H1 (cell line): ENCODE measurements at regions not wholly inside any gene's neighbourhood (a gene's known extent, or its start where the extent isn't known, plus 50 kb on each side); places are given as distances from the start of the nearest gene placed in this dataset.

Source experiments
- CTCF ChIA-PET: fragments of 300-600 bp; sonication (Branson Sonifier 250); formaldehyde crosslinking; loops from one replicate; lab custom pipeline; 2021; ENCODE audit not compliant: partially characterized antibody; lab: Charles Lee
- POLR2A ChIA-PET: fragments of 300-600 bp; sonication (Branson Sonifier 250); formaldehyde crosslinking; loops from one replicate; lab custom pipeline; 2021; ENCODE audit warnings: inconsistent platforms; ENCODE audit not compliant: partially characterized antibody; lab: Charles Lee
- DNase-seq, 2 experiments: peaks; one replicate each; pipeline versions ENCODE4 v3.0.0 to v3.0.0-alpha.2; 2010 to 2022; ENCODE audit warnings: low spot score in 2 of 2, low read depth in 1 of 2, mixed read lengths in 1 of 2
- FAIRE-seq: peaks from 2 replicates; lab custom pipeline; 2011; peaks lifted over from hg19 to GRCh38; lab: Jason Lieb, UNC
- H2AFZ ChIP-seq: 2 replicates; pipeline ENCODE4 v1.8.1; 2012; ENCODE audit warnings: low read length, inconsistent platforms
- H2AK5ac ChIP-seq: 2 replicates; pipeline ENCODE4 v1.6.1; 2013; ENCODE audit warnings: low read depth, low read length
- H2BK120ac ChIP-seq: replicated peaks from 2 replicates; pipeline ENCODE3; 2013; ENCODE audit warnings: low read depth, low read length, inconsistent platforms
- H2BK12ac ChIP-seq: 2 replicates; pipeline ENCODE4 v1.6.1; 2013; ENCODE audit warnings: low read depth, low read length
- H2BK15ac ChIP-seq: 2 replicates; pipeline ENCODE4 v1.6.1; 2013; ENCODE audit warnings: low read length
- H2BK20ac ChIP-seq: 2 replicates; pipeline ENCODE4 v1.6.1; 2013; ENCODE audit warnings: low read length
- H2BK5ac ChIP-seq: 2 replicates; pipeline ENCODE4 v1.6.1; 2013; ENCODE audit warnings: low read depth, low read length
- H3K14ac ChIP-seq: 2 replicates; pipeline ENCODE4 v1.6.1; 2013; ENCODE audit warnings: inconsistent platforms; ENCODE audit not compliant: insufficient read length
- H3K18ac ChIP-seq: 2 replicates; pipeline ENCODE4 v1.6.1; 2013; ENCODE audit warnings: low read length; ENCODE audit errors: extremely low read depth
- H3K23ac ChIP-seq: 2 replicates; pipeline ENCODE4 v1.6.1; 2013; ENCODE audit warnings: inconsistent platforms; ENCODE audit not compliant: insufficient read length
- H3K23me2 ChIP-seq: 2 replicates; pipeline ENCODE4 v1.6.1; 2013; ENCODE audit warnings: low read depth, low read length
- H3K27ac ChIP-seq: 2 replicates; pipeline ENCODE4 v1.6.1; 2011; ENCODE audit warnings: low read depth, low read length, inconsistent platforms
- H3K27me3 ChIP-seq, 4 experiments: replicated peaks in 1 of 4; 1 replicate in 1 of 4; 2 replicates in 3 of 4; pipeline versions ENCODE4 v1.6.1 to v1.8.1; 2011 to 2013; ENCODE audit warnings: low read length in 3 of 4, mild to moderate bottlenecking in 3 of 4, inconsistent platforms in 2 of 4, mixed read lengths in 2 of 4, moderate library complexity in 1 of 4; ENCODE audit not compliant: control insufficient read depth in 3 of 4, insufficient read depth in 3 of 4; ENCODE audit errors: extremely low read depth in 1 of 4
- H3K36me3 ChIP-seq, 4 experiments: 2 replicates each; pipeline versions ENCODE4 v1.6.1 to v1.8.1; 2011 to 2013; ENCODE audit warnings: mild to moderate bottlenecking in 4 of 4, low read length in 3 of 4, moderate library complexity in 2 of 4, control low read depth in 1 of 4, inconsistent platforms in 1 of 4; ENCODE audit not compliant: insufficient read depth in 4 of 4, control insufficient read depth in 2 of 4
- H3K4ac ChIP-seq: replicated peaks from 2 replicates; pipeline ENCODE3; 2013; ENCODE audit warnings: low read length, low read depth, mixed read lengths, inconsistent platforms; ENCODE audit not compliant: insufficient read length
- H3K4me1 ChIP-seq, 4 experiments: replicated peaks in 1 of 4; 1 replicate in 1 of 4; 2 replicates in 3 of 4; pipeline versions ENCODE4 v1.6.1 to v1.8.1; 2011 to 2013; ENCODE audit warnings: low read length in 3 of 4, inconsistent platforms in 2 of 4, mixed read lengths in 1 of 4; ENCODE audit not compliant: insufficient read depth in 4 of 4, control insufficient read depth in 3 of 4
- H3K4me2 ChIP-seq, 2 experiments: 2 replicates each; pipeline versions ENCODE4 v1.6.1 to v1.8.1; 2011 to 2013; ENCODE audit warnings: low read depth in 2 of 2, low read length in 2 of 2, control low read depth in 1 of 2, inconsistent platforms in 1 of 2, mild to moderate bottlenecking in 1 of 2; ENCODE audit not compliant: insufficient read depth in 1 of 2
- H3K4me3 ChIP-seq, 4 experiments: fragments of 200-600, 300-600 bp in 1 of 4; sonication (generic), shearing (Covaris generic), sonication (Bioruptor Twin) in 1 of 4; 2 replicates each; pipeline versions ENCODE4 v1.5.1 to v1.8.1; 2011 to 2016; ENCODE audit warnings: low read length in 4 of 4, low read depth in 3 of 4, control low read depth in 2 of 4, inconsistent platforms in 2 of 4, mild to moderate bottlenecking in 2 of 4, mixed read lengths in 1 of 4, moderate library complexity in 1 of 4; ENCODE audit not compliant: insufficient read depth in 2 of 4; ENCODE audit errors: extremely low read depth in 1 of 4
- H3K56ac ChIP-seq: replicated peaks from 2 replicates; pipeline ENCODE3; 2013; ENCODE audit warnings: low read depth, mild to moderate bottlenecking, mixed read lengths, low read length, inconsistent platforms; ENCODE audit not compliant: insufficient read length
- H3K79me1 ChIP-seq: 2 replicates; pipeline ENCODE4 v1.6.1; 2013; ENCODE audit warnings: low read depth, low read length, control low read depth
- H3K79me2 ChIP-seq, 2 experiments: 2 replicates each; pipeline versions ENCODE4 v1.6.1 to v1.8.1; 2012 to 2013; ENCODE audit warnings: low read length in 2 of 2, mild to moderate bottlenecking in 2 of 2, inconsistent platforms in 1 of 2; ENCODE audit not compliant: insufficient read depth in 2 of 2, control insufficient read depth in 1 of 2
- H3K9ac ChIP-seq, 4 experiments: replicated peaks in 1 of 4; 1 replicate in 1 of 4; 2 replicates in 3 of 4; pipeline versions ENCODE4 v1.6.1 to v1.8.1; 2011 to 2013; ENCODE audit warnings: low read depth in 3 of 4, low read length in 3 of 4, control low read depth in 2 of 4, mild to moderate bottlenecking in 2 of 4, moderate library complexity in 2 of 4, inconsistent platforms in 1 of 4; ENCODE audit errors: extremely low read depth in 1 of 4
- H3K9me3 ChIP-seq, 2 experiments: 2 replicates each; pipeline versions ENCODE4 v1.6.1 to v1.8.1; 2012 to 2013; ENCODE audit warnings: mild to moderate bottlenecking in 2 of 2, moderate library complexity in 2 of 2, control low read depth in 1 of 2, inconsistent platforms in 1 of 2, low read depth in 1 of 2, low read length in 1 of 2, mixed read lengths in 1 of 2; ENCODE audit not compliant: insufficient read depth in 2 of 2
- H4K20me1 ChIP-seq, 2 experiments: replicated peaks in 1 of 2; 2 replicates each; pipeline versions ENCODE3 to v1.8.1; 2011 to 2013; ENCODE audit warnings: inconsistent platforms in 2 of 2, low read length in 2 of 2, mild to moderate bottlenecking in 1 of 2; ENCODE audit not compliant: insufficient read depth in 2 of 2, control insufficient read depth in 1 of 2
- H4K5ac ChIP-seq: 2 replicates; pipeline ENCODE4 v1.6.1; 2013; ENCODE audit warnings: low read length, low read depth, mixed read lengths, inconsistent platforms; ENCODE audit not compliant: insufficient read length
- H4K8ac ChIP-seq: 2 replicates; pipeline ENCODE4 v1.8.0; 2013; ENCODE audit warnings: mild to moderate bottlenecking, moderate library complexity, low read length, inconsistent platforms; ENCODE audit not compliant: insufficient read depth; ENCODE audit errors: extremely low read depth
- H4K91ac ChIP-seq: replicated peaks from 2 replicates; pipeline ENCODE3; 2013; ENCODE audit warnings: low read length, mixed read lengths, inconsistent platforms; ENCODE audit not compliant: insufficient read length
- BCL11A ChIP-seq, 2 experiments: IDR thresholded peaks; one replicate each; pipeline ENCODE4 v1.6.1; 2011; ENCODE audit warnings: low read depth in 2 of 2, low read length in 2 of 2, mild to moderate bottlenecking in 2 of 2
- CEBPB ChIP-seq: IDR thresholded peaks from 2 replicates; pipeline ENCODE4 v1.6.1; 2012; ENCODE audit warnings: low read depth, low read length
- CHD1 ChIP-seq: IDR thresholded peaks from 2 replicates; pipeline ENCODE4 v1.6.1; 2012; ENCODE audit warnings: low read depth, low read length, improper control_type of control experiment
- HDAC6 ChIP-seq: IDR thresholded peaks from one replicate; pipeline ENCODE4 v1.7.1; 2012; ENCODE audit warnings: low read depth, mild to moderate bottlenecking, inconsistent platforms, low read length, moderate library complexity
- JUN ChIP-seq: IDR thresholded peaks from 2 replicates; pipeline ENCODE4 v1.6.1; 2011; ENCODE audit warnings: low read depth, mild to moderate bottlenecking, improper control_type of control experiment, low read length
- KDM5A ChIP-seq: fragments of 200-600 bp; IDR thresholded peaks from 2 replicates; pipeline ENCODE4 v1.7.1; 2012; ENCODE audit warnings: mild to moderate bottlenecking, low read length, inconsistent platforms, mixed read lengths
- RAD21 ChIP-seq, 2 experiments: IDR thresholded peaks in 1 of 2; conservative IDR thresholded peaks in 1 of 2; 2 replicates each; pipeline ENCODE4 v1.6.1; 2011; ENCODE audit warnings: low read depth in 2 of 2, low read length in 2 of 2, improper control_type of control experiment in 1 of 2, inconsistent platforms in 1 of 2, mild to moderate bottlenecking in 1 of 2, moderate library complexity in 1 of 2
- SIX5 ChIP-seq: IDR thresholded peaks from 2 replicates; pipeline ENCODE4 v1.6.1; 2011; ENCODE audit warnings: mild to moderate bottlenecking, low read depth, low read length
- SP2 ChIP-seq: IDR thresholded peaks from 2 replicates; pipeline ENCODE4 v1.6.1; 2012; ENCODE audit warnings: mild to moderate bottlenecking, low read length, inconsistent platforms
- SP4 ChIP-seq: IDR thresholded peaks from 2 replicates; pipeline ENCODE4 v1.6.1; 2012; ENCODE audit warnings: low read length, inconsistent platforms
- whole genome bisulfite sequencing, 2 experiments: shearing (Covaris generic) in 1 of 2; methylation state at CpG; one replicate each; pipeline versions ENCODE4 v1.1.6 to v1.1.7; 2013 to 2015; ENCODE audit warnings: low lambda C conversion rate in 2 of 2, mixed read lengths in 2 of 2, inconsistent platforms in 1 of 2, low coverage in 1 of 2, missing lambda C conversion rate in 1 of 2; ENCODE audit not compliant: insufficient replicate concordance in 2 of 2, insufficient coverage in 1 of 2, insufficient read length in 1 of 2; ENCODE audit errors: extremely low coverage in 1 of 2, missing lambda C conversion rate in 1 of 2; 5-methylcytosine and 5-hydroxymethylcytosine counted together
- TF ChIP-seq, protein P1 (sequence below): IDR thresholded peaks from 2 replicates; pipeline ENCODE4 v1.6.1; 2011; ENCODE audit warnings: low read length, improper control_type of control experiment

- H3K4ac ChIP-seq: no peak overlapping the region
- H4K20me1 ChIP-seq: no peaks in the 10 kb centered on the region
- no peak overlapping the region for H3K14ac ChIP-seq
- H3K9ac ChIP-seq: no peak overlapping the region
- no peak overlapping the region for H4K5ac ChIP-seq
- ChIA-PET CTCF (interaction anchor here (1.6 kb wide), 1 partner anchor 165 kb away, joined by 4 read pairs; no protein-coding TSS in a partner anchor), POLR2A (no interaction called here)
- H4K91ac ChIP-seq: no peak overlapping the region
- no peaks in the 10 kb centered on the region; the same call in 1 of the 2 replicates for H3K23me2 ChIP-seq
- H2BK12ac ChIP-seq: no peak overlapping the region
- H2BK20ac ChIP-seq: no peak overlapping the region
- H3K18ac ChIP-seq: no peak overlapping the region
- no peak overlapping the region for H3K27ac ChIP-seq
- WGBS, 2 experiments: 80% methylated on average over 3 of the region's 3 CpGs; no CpG with 5 or more reads in 1 of the 2 experiments
- no peaks in the 10 kb centered on the region for H3K79me2 ChIP-seq
- H2BK5ac ChIP-seq: no peak overlapping the region
- no peaks in the 10 kb centered on the region for H3K79me1 ChIP-seq
- no peaks in the 10 kb centered on the region for H3K36me3 ChIP-seq
- H2BK15ac ChIP-seq: no peak overlapping the region
- no peak overlapping the region for H3K4me2 ChIP-seq
- H3K23ac ChIP-seq: no peak overlapping the region
- DNase-seq: no peak
- no peak overlapping the region for H2AFZ ChIP-seq
- no peaks in the 10 kb centered on the region for H3K4me1 ChIP-seq
- no peak overlapping the region for H2BK120ac ChIP-seq
- no peak overlapping the region for H4K8ac ChIP-seq
- H3K27me3 ChIP-seq: no peaks in the 10 kb centered on the region
- no peaks in the 10 kb centered on the region for H3K9me3 ChIP-seq
- no peak overlapping the region for H3K56ac ChIP-seq
- TF ChIP-seq CHD1: no peak
- TF ChIP-seq SP4: no peak
- no peak for TF ChIP-seq SIX5
- no peak for TF ChIP-seq HDAC6
- TF ChIP-seq KDM5A: no peak
- TF ChIP-seq, protein P1, sequence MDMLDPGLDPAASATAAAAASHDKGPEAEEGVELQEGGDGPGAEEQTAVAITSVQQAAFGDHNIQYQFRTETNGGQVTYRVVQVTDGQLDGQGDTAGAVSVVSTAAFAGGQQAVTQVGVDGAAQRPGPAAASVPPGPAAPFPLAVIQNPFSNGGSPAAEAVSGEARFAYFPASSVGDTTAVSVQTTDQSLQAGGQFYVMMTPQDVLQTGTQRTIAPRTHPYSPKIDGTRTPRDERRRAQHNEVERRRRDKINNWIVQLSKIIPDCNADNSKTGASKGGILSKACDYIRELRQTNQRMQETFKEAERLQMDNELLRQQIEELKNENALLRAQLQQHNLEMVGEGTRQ: no peak
- TF ChIP-seq SP2: no peak
- TF ChIP-seq JUN: no peak
- TF ChIP-seq BCL11A (IDR thresholded peaks at IDR 0.05; ENCODE audit: low read depth in 2 of 2, low read length in 2 of 2): no peak
- no peak for TF ChIP-seq CEBPB
- no peak for TF ChIP-seq RAD21 (IDR thresholded peaks at IDR 0.05 in 1 of 2, conservative IDR thresholded peaks at IDR 0.05 in 1 of 2; ENCODE audit: low read depth in 2 of 2, low read length in 2 of 2)
- FAIRE-seq: no peak
- no peak overlapping the region for H3K4me3 ChIP-seq
- H2AK5ac ChIP-seq: no peak overlapping the region
These were observed 529.3 kb upstream of the TYRP1 start for GRCh38 chr9:12163723-12164458.
